Panc1 (cell line): ENCODE measurements at regions not wholly inside any gene's neighbourhood (a gene's known extent, or its start where the extent isn't known, plus 50 kb on each side); places are given as distances from the start of the nearest gene placed in this dataset.

ENCODE experiments used
- CTCF ChIP-seq: fragments of 450-650 bp; IDR thresholded peaks from 2 replicates; pipeline ENCODE4 v1.5.1; 2017; ENCODE audit warnings: mild to moderate bottlenecking
- POLR2AphosphoS5 ChIP-seq: IDR thresholded peaks from 2 replicates; pipeline ENCODE4 v1.6.1; 2012; ENCODE audit warnings: mild to moderate bottlenecking, low read depth, low read length, moderate library complexity

GRCh38 chr20:21836346-21836745 lies 130.9 kb downstream of the PAX1 start:
- TF ChIP-seq CTCF (no peak), POLR2AphosphoS5 (no peak)
